ENCODE measurements at regions not wholly inside any gene's neighbourhood (a gene's known extent, or its start where the extent isn't known, plus 50 kb on each side); places are given as distances from the start of the nearest gene placed in this dataset.

DNA sequence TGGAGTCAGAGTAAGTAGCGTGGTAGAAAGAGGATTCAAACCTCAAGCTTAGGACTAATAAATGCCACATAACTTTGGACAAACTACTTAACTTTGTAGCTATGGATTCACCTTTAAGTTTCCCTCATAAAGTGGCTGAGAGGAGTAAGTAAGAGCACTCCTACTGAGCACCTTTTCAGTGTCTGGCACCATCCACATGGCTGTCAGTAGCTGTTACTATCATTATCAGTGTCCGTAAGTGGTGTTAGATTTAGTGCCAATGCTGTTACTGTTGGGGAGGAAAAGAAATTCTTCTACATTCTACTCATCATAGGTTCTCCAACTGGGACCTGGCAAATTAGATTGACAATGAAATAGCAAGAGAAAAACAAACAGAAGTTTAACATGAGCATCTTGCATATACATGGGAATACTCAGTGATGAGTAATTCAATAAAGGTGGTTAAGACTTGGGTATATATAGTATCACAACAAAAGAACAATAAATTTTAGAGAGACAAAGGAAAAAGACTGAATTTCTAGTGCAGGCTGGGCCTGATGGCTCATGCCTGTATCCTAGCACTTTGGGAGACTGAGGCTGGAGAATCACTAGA is 165.6 kb upstream of the NBEA start:
- TF ChIP-seq TAF1 (conservative IDR thresholded peaks at IDR 0.05) (no peak), CTCF (IDR thresholded peaks at IDR 0.05; ENCODE audit: low read depth, low read length, missing input control) (no peak), NR2F2 (IDR thresholded peaks at IDR 0.05) (no peak), HNF4A (conservative IDR thresholded peaks at IDR 0.05) (no peak), JUND (IDR thresholded peaks at IDR 0.05) (no peak), YY1 (IDR thresholded peaks at IDR 0.05) (no peak)

Data from liver (tissue), 3 donors.